Gastrocnemius medialis (tissue), 4 donors: ENCODE measurements at regions not wholly inside any gene's neighbourhood (a gene's known extent, or its start where the extent isn't known, plus 50 kb on each side); places are given as distances from the start of the nearest gene placed in this dataset.

ENCODE experiments used
- ATAC-seq, 2 donors: fragments of 150-250 bp; one replicate each; pipeline ENCODE4 v1.9.1; 2016
- DNase-seq, 2 donors: peaks; one replicate each; pipeline ENCODE4 v3.0.0-alpha.2; 2019
- H3K27ac ChIP-seq, 4 donors: fragments of 200-600 bp; sonication (generic); 1 replicate in 1 of 4; 2 replicates in 3 of 4; pipeline ENCODE4 v1.5.1; 2016 to 2018; ENCODE audit warnings: mild to moderate bottlenecking in 2 of 4, moderate library complexity in 1 of 4
- H3K27me3 ChIP-seq, 3 donors: fragments of 200-600 bp; sonication (generic) in 2 of 3; 1 replicate in 1 of 3; 2 replicates in 2 of 3; pipeline versions ENCODE4 v1.5.1 to v1.6.0; 2016 to 2019; ENCODE audit warnings: mild to moderate bottlenecking in 1 of 3, moderate library complexity in 1 of 3
- H3K36me3 ChIP-seq, 2 donors: fragments of 200-600 bp; sonication (generic) in 1 of 2; one replicate each; pipeline ENCODE4 v1.5.1; 2017 to 2018
- H3K4me1 ChIP-seq, 2 donors: fragments of 200-600 bp; sonication (generic) in 1 of 2; one replicate each; pipeline ENCODE4 v1.5.1; 2016 to 2017; ENCODE audit warnings: mild to moderate bottlenecking in 2 of 2
- H3K4me3 ChIP-seq, 4 donors: fragments of 200-600 bp; sonication (generic) in 3 of 4; 1 replicate in 1 of 4; 2 replicates in 3 of 4; pipeline ENCODE4 v1.5.1; 2016 to 2019; ENCODE audit warnings: mild to moderate bottlenecking in 2 of 4
- H3K9me3 ChIP-seq, 3 donors: fragments of 200-600 bp; sonication (generic) in 2 of 3; 1 replicate in 1 of 3; 2 replicates in 2 of 3; pipeline ENCODE4 v1.5.1; 2016 to 2019
- POLR2A ChIP-seq, 2 donors: fragments of 450-650 bp; IDR thresholded peaks; one replicate each; pipeline ENCODE4 v1.6.1; 2017; ENCODE audit warnings: antibody characterized with exemption in 2 of 2, mild to moderate bottlenecking in 2 of 2, moderate library complexity in 2 of 2
- in situ Hi-C, 4 donors: fragments of 200-750 bp; cut with MboI; loops; one replicate each; pipeline versions ENCODE4 v1.15.0 to v1.8.0; 2017; ENCODE audit warnings: low sequenced_read_pairs in 4 of 4
- intact Hi-C: fragments of 100-400 bp; cut with DNase I; formaldehyde crosslinking; loops from one replicate; pipeline ENCODE4 v1.15.1; 2023; ENCODE audit warnings: low total_unique reads
- TF ChIP-seq, protein P1 (sequence below), 5 experiments: fragments of 450-650 bp in 3 of 5; fragments of 200-600 bp in 2 of 5; sonication (generic) in 2 of 5; IDR thresholded peaks in 4 of 5; conservative IDR thresholded peaks in 1 of 5; 1 replicate in 4 of 5; 2 replicates in 1 of 5; pipeline ENCODE4 v1.5.1; 2016 to 2019; ENCODE audit warnings: antibody characterized with exemption in 5 of 5, mild to moderate bottlenecking in 3 of 5, moderate library complexity in 3 of 5

DNA sequence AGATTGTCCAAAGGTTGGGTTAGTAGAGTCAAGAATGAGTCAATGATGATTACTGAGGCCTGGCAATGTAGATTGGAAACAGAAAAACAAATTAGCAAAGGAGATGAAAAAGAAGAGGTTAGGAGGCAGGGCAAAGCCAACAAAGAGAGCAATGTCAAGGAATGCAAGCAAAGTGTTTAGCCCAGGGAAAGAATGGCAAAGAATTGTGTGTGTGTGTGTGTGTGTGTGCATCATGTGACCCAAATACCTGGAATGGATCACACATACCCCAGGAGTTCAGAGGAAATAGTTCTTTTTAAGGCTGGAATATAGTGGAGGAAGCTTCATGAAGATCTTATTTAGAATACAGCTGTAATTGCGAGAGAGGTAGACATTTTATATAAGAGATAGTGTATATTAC lies 831.7 kb upstream of the ARPP21 start:
- no peak for ATAC-seq

DNA sequence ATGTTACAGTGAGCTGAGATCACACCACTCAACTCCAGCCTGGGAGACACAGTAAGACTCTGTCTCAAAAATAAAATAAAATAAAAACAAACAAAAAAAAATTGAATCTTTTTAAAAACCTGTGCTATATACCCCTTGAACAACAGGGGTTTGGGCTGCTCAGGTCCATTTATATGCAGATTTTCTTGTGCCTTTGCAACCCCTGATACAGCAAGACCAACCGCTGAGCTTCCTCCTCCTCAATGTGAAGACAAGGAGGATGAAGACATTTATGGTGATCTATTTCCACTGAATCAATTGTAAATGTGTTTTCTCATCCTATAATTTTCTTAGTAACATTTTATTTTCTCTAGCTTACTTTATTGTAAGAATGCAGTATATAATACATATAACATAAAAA lies 831.0 kb upstream of the ARPP21 start:
- ATAC-seq (no peak), DNase-seq (no peak)
- Histone ChIP-seq H3K9me3 (no peaks in the 10 kb centered on the region), H3K27me3 (no peaks in the 10 kb centered on the region), H3K4me3 (no peak overlapping the region), H3K36me3 (no peaks in the 10 kb centered on the region), H3K4me1 (no peaks in the 10 kb centered on the region), H3K27ac (no peak overlapping the region)
- intact Hi-C loops (no loop called here), in situ Hi-C loops (no loop called here)
- TF ChIP-seq POLR2A (IDR thresholded peaks at IDR 0.05) = no peak
- TF ChIP-seq, protein P1, sequence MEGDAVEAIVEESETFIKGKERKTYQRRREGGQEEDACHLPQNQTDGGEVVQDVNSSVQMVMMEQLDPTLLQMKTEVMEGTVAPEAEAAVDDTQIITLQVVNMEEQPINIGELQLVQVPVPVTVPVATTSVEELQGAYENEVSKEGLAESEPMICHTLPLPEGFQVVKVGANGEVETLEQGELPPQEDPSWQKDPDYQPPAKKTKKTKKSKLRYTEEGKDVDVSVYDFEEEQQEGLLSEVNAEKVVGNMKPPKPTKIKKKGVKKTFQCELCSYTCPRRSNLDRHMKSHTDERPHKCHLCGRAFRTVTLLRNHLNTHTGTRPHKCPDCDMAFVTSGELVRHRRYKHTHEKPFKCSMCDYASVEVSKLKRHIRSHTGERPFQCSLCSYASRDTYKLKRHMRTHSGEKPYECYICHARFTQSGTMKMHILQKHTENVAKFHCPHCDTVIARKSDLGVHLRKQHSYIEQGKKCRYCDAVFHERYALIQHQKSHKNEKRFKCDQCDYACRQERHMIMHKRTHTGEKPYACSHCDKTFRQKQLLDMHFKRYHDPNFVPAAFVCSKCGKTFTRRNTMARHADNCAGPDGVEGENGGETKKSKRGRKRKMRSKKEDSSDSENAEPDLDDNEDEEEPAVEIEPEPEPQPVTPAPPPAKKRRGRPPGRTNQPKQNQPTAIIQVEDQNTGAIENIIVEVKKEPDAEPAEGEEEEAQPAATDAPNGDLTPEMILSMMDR (IDR thresholded peaks at IDR 0.05 in 4 of 5, conservative IDR thresholded peaks at IDR 0.05 in 1 of 5) = no peak

More for the DNA sequence above, 831.7 kb upstream of the ARPP21 start:
- Histone ChIP-seq H3K9me3 (no peaks in the 10 kb centered on the region), H3K27ac (no peak overlapping the region), H3K36me3 (no peaks in the 10 kb centered on the region), H3K4me3 (no peak overlapping the region), H3K27me3 (no peaks in the 10 kb centered on the region), H3K4me1 (no peaks in the 10 kb centered on the region)
- DNase-seq = no peak
- intact Hi-C loops (no loop called here), in situ Hi-C loops (no loop called here)
- TF ChIP-seq, protein P1 (IDR thresholded peaks at IDR 0.05 in 4 of 5, conservative IDR thresholded peaks at IDR 0.05 in 1 of 5) = no peak
- TF ChIP-seq POLR2A (IDR thresholded peaks at IDR 0.05) = no peak

DNA sequence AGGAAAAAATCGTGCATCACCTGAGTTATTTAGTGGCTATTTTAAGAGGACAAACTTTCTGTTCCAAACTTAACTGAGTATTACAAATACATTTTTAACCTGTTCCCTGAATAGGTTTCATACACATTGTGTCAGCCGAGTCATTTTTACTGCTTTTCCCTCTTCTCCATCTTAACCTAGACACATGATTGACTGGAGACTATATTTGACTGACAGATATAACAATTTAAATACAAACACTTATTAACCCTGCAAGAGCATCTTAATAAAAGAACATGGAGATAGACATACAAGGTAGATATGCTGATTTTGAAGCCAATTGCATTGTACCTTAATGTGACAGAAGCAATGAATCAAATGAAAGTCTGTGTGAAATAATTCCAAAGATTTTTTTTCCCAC lies 810.5 kb upstream of the ARPP21 start:
- H3K4me3 ChIP-seq = no peak overlapping the region
- H3K36me3 ChIP-seq = no peaks in the 10 kb centered on the region
- H3K4me1 ChIP-seq = no peaks in the 10 kb centered on the region
- in situ Hi-C loops (no loop called here), intact Hi-C loops (no loop called here)
- H3K27me3 ChIP-seq = no peaks in the 10 kb centered on the region
- no peaks in the 10 kb centered on the region for H3K9me3 ChIP-seq
- no peak for TF ChIP-seq POLR2A (IDR thresholded peaks at IDR 0.05)
- no peak for ATAC-seq
- DNase-seq = no peak
- H3K27ac ChIP-seq = no peak overlapping the region

DNA sequence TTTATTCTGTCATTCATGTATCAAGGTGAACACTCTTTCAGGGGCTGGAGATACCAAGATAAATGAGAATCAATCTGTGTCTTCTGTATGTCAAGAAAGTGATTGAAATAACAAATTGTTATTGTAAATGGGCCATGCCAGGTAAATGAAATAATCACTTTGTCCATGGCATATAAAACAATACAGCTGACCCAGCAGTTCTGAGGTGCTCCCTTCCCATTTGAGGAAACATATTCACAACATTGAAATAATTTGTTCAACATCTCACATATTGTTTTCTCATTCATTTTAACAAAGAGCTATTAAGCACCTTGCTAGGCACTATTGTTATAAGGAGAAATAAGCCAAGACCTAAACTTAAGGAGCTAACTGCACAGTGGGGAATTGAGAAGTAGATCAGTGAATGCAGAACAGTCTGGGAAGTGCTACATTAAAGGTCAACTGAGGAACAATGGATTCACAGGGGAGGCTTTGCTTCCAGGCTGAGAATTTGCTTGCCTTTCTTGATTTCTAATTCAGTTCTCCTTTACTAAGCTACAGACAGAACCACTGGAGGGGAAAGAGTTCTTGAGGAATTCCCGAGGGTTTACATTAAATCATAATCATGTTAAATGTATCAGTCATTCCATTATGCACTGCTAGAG lies 806.3 kb upstream of the ARPP21 start:
- Histone ChIP-seq H3K27me3 (no peaks in the 10 kb centered on the region), H3K9me3 (no peaks in the 10 kb centered on the region), H3K4me1 (no peaks in the 10 kb centered on the region), H3K27ac (no peak overlapping the region), H3K36me3 (no peaks in the 10 kb centered on the region), H3K4me3 (no peak overlapping the region)
- TF ChIP-seq, protein P1 (IDR thresholded peaks at IDR 0.05 in 4 of 5, conservative IDR thresholded peaks at IDR 0.05 in 1 of 5) = no peak
- TF ChIP-seq POLR2A (IDR thresholded peaks at IDR 0.05) = no peak
- DNase-seq = no peak
- intact Hi-C loops (no loop called here), in situ Hi-C loops (no loop called here)
- ATAC-seq = no peak

DNA sequence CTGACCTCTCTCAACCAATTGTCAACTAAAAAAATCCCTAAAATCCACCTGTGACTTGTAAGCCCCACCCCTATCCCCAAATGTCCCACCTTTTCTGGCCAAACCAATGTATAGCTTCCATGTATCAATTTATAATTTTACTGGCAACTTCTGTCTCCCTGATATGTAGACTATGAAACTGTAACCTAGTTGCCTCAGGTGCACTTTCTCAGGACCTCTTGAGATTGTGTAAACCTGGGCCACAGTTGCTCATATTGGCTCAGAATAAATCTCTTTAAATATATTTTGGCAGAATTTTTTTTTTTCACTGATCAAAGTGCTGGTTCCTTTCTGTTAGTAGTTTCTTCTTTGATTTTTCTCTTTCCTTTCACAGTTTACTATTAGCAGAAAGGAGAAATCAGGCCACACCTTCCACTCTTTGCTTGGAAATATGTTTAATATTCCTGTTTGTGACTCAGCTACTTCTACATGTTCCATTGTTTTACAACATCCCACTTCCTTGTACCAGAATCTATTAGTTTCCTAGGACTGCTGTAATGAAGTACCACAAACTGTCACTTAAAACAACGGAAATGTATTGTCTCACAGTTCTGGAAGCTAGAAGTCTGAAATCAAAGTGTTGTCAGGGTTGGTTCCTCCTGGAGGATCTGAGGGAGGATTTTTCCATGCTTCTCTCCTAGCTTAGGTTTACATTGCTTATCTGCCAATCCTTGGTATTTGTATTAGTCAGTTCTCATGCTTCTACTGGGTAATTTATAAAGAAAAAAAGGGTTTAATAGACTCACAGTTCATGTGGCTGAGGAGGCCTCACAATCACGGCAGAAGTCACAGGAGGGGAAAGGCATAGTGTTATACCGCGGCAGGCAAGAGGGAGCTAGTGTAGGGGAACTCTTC lies 801.2 kb upstream of the ARPP21 start:
- intact Hi-C loops (no loop called here), in situ Hi-C loops (no loop called here)
- Histone ChIP-seq H3K4me3 (no peak overlapping the region), H3K4me1 (no peaks in the 10 kb centered on the region), H3K27me3 (no peaks in the 10 kb centered on the region), H3K27ac (no peak overlapping the region), H3K9me3 (no peaks in the 10 kb centered on the region), H3K36me3 (no peaks in the 10 kb centered on the region)
- TF ChIP-seq, protein P1 (IDR thresholded peaks at IDR 0.05 in 4 of 5, conservative IDR thresholded peaks at IDR 0.05 in 1 of 5) = no peak
- no peak for TF ChIP-seq POLR2A (IDR thresholded peaks at IDR 0.05)
- DNase-seq (no peak), ATAC-seq (no peak)
